Heart right ventricle (tissue), 16 donors: ENCODE measurements at regions not wholly inside any gene's neighbourhood (a gene's known extent, or its start where the extent isn't known, plus 50 kb on each side); places are given as distances from the start of the nearest gene placed in this dataset.

ENCODE experiments used
- ATAC-seq, 8 donors: fragments of 200-7000 bp; cut with Tn5 transposase; one replicate each; pipeline ENCODE4 v1.9.1; 2020; ENCODE audit warnings: mild to moderate bottlenecking in 8 of 8, moderate library complexity in 8 of 8, moderate number of reproducible peaks in 1 of 8
- DNase-seq, 2 donors: peaks; one replicate each; pipeline ENCODE4 v3.0.0-alpha.2; 2020
- H3K27ac ChIP-seq, 10 donors: fragments of 200-600 bp; sonication (generic) in 2 of 10; one replicate each; pipeline versions ENCODE4 v1.5.0 to v1.8.0; 2020 to 2022; ENCODE audit warnings: mild to moderate bottlenecking in 3 of 10
- H3K27me3 ChIP-seq, 7 donors: fragments of 200-600 bp; one replicate each; pipeline ENCODE4 v1.8.0; 2021 to 2022; ENCODE audit warnings: mild to moderate bottlenecking in 2 of 7
- H3K36me3 ChIP-seq, 9 donors: fragments of 200-600 bp; sonication (generic) in 1 of 9; one replicate each; pipeline versions ENCODE4 v1.5.0 to v1.8.0; 2020 to 2022; ENCODE audit warnings: mild to moderate bottlenecking in 2 of 9
- H3K4me1 ChIP-seq, 9 donors: fragments of 200-600 bp; sonication (generic) in 1 of 9; one replicate each; pipeline versions ENCODE4 v1.5.0 to v1.8.0; 2020 to 2022; ENCODE audit warnings: mild to moderate bottlenecking in 4 of 9
- H3K4me3 ChIP-seq, 10 donors: fragments of 200-600 bp; sonication (generic) in 2 of 10; one replicate each; pipeline versions ENCODE4 v1.5.0 to v1.8.0; 2020 to 2022; ENCODE audit warnings: mild to moderate bottlenecking in 7 of 10, moderate library complexity in 2 of 10
- H3K9me3 ChIP-seq, 11 donors: fragments of 200-600 bp in 10 of 11; sonication (generic) in 2 of 11; one replicate each; pipeline versions ENCODE4 v1.5.0 to v1.8.0; 2013 to 2022; ENCODE audit warnings: mild to moderate bottlenecking in 2 of 11, control low read depth in 1 of 11, moderate library complexity in 1 of 11
- CTCF ChIP-seq, 9 donors: fragments of 200-600 bp; sonication (generic) in 2 of 9; IDR thresholded peaks; one replicate each; pipeline versions ENCODE4 v1.5.0 to v1.8.0; 2021 to 2022; ENCODE audit warnings: antibody characterized with exemption in 9 of 9, mild to moderate bottlenecking in 5 of 9, moderate library complexity in 1 of 9
- WGBS, 2 donors: extraction: QIAGEN DNeasy Blood & Tissue Kit; methylation state at CpG; one replicate each; pipeline ENCODE4 v1.1.7; 2013; ENCODE audit warnings: inconsistent platforms in 1 of 2; 5-methylcytosine and 5-hydroxymethylcytosine counted together
- intact Hi-C, 10 donors: fragments of 100-400 bp; cut with DNase I; formaldehyde crosslinking; loops; one replicate each; pipeline versions ENCODE4 v1.11.1 to v1.14.2; 2022
- donor health status: Arrhythmogenic right ventricular cardiomyopathy.
- donor health status: ischemic (EF 13 %, LVEDD 7.1; RV severe dilation, severe dysfunction).
- donor health status: healthy with polysubstance abuse.
- donor health status: DM: no; HTN: yes; CAD: no.
- donor health status: DM: no; HTN: no; CAD: no.
- donor health status: ischemic (EF 25% LVEDD 6.9; RV normal size, moderate dysfunction).
- donor health status: ischemic (EF 25% LVEDD 5.7; RV mildly dilated, moderate dysfunction).
- donor health status: healthy.
- donor health status: DM: yes; HTN: yes; CAD: no.
- donor health status: Ischemic cardiomyopathy.
- donor health status: ischemic (EF 35%, LVEDD 5.7; RV mildly dilated, moderate dysfunction).
- donor health status: nonischemic (EF 11% LVEDD 7.7; RV severe dilation, severe dysfunction).
- donor health status: DM: yes; HTN: yes; CAD: no.
- donor health status: PGD.
- donor health status: ischemic (EF 29% LVEDD 5.4; RV normal size, mild dysfunction).
- donor health status: nonischemic (EF 23%, LVEDD 6.1; RV moderate dilation, normal function).

GRCh38 chr16:61581417-61582046 lies 454.7 kb downstream of the CDH8 start:
- WGBS, 2 donors = 89 to 90% methylated on average over 24 of the region's 24 CpGs
- Histone ChIP-seq H3K27me3 (no peaks in the 10 kb centered on the region), H3K4me1 (no peaks in the 10 kb centered on the region), H3K36me3 (no peaks in the 10 kb centered on the region), H3K9me3 (peaks cover 0 to 9% (median 0%) of the 10 kb centered on the region in 11 donors), H3K27ac (no peak overlapping the region), H3K4me3 (no peak overlapping the region)
- intact Hi-C loops = loop anchor here in 1 of 10 donors (5.0 kb wide), 1 partner anchor 1456 kb away; no protein-coding TSS in a partner anchor
- TF ChIP-seq CTCF (IDR thresholded peaks at IDR 0.05) = no peak
- no peak for DNase-seq
- ATAC-seq = no peak

DNA sequence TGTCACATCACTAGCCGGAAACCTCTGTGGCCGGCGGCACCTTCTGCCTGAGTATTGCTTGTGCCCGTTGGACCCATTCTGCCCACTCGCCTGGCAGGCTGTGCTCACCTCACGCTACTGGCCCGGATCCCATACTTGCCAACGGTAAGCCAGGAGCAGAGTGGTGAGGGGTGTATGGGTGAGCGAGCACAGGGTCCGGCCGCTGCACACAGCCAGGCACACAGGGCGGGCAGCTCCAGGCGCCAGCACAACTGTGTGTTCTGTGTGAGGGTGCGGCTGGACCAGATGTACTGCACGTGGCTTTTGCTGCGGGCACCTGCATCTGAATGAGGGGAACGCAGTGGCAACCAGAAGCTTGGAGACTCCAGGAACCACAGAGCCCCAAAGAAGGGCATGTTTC lies 455.7 kb downstream of the CDH8 start:
- 96% methylated on average over 17 of the region's 17 CpGs for WGBS, 2 donors
- DNase-seq = no peak
- intact Hi-C loops = loop anchor here in 1 of 10 donors (5.0 kb wide), 1 partner anchor 1457 kb away; no protein-coding TSS in a partner anchor

GRCh38 chr16:61579195-61579594 lies 457.0 kb downstream of the CDH8 start:
- no peak for ATAC-seq
- WGBS, 2 donors = 69 to 73% methylated on average over 2 of the region's 2 CpGs
- DNase-seq = no peak

More for the DNA sequence above, 455.7 kb downstream of the CDH8 start:
- TF ChIP-seq CTCF (IDR thresholded peaks at IDR 0.05) = no peak
- Histone ChIP-seq H3K4me3 (no peak overlapping the region), H3K9me3 (peaks cover 0 to 14% (median 0%) of the 10 kb centered on the region in 11 donors), H3K27me3 (no peaks in the 10 kb centered on the region), H3K4me1 (no peaks in the 10 kb centered on the region), H3K27ac (no peak overlapping the region), H3K36me3 (no peaks in the 10 kb centered on the region)
- ATAC-seq = no peak

DNA sequence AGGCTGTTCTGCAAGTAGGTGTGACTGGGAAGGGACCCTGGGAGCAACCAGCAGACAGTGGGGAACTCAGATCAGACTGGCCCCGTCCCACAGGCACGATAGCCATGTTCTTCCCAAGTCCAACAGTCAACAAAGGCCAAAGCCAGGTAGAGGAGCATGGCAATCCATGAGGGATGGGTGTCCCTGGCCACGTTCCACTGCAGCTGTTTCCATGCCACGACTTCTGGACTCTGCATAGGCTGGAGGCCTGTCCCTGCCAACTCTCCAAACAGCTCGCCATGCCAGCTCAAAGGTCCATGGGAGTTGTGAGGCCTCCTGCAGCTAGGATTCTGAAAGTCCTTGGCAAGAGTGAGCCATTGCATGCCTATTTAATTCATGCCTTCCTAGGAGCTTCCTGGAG lies 459.8 kb downstream of the CDH8 start:
- H3K4me1 ChIP-seq = no peaks in the 10 kb centered on the region
- no peaks in the 10 kb centered on the region for H3K36me3 ChIP-seq
- H3K27me3 ChIP-seq = no peaks in the 10 kb centered on the region
- TF ChIP-seq CTCF (IDR thresholded peaks at IDR 0.05) = no peak
- no peak for DNase-seq
- no peak overlapping the region for H3K4me3 ChIP-seq
- no peak for ATAC-seq
- intact Hi-C loops = no loop called here
- H3K9me3 ChIP-seq = peaks cover 0 to 16% (median 0%) of the 10 kb centered on the region in 11 donors
- no peak overlapping the region for H3K27ac ChIP-seq
- 75 to 76% methylated on average over 5 of the region's 5 CpGs for WGBS, 2 donors

More at GRCh38 chr16:61579195-61579594, 457.0 kb downstream of the CDH8 start:
- no peaks in the 10 kb centered on the region for H3K27me3 ChIP-seq
- no peak overlapping the region for H3K4me3 ChIP-seq
- no peak for TF ChIP-seq CTCF (IDR thresholded peaks at IDR 0.05)
- H3K36me3 ChIP-seq = no peaks in the 10 kb centered on the region
- no peak overlapping the region for H3K27ac ChIP-seq
- peaks cover 0 to 14% (median 0%) of the 10 kb centered on the region in 11 donors for H3K9me3 ChIP-seq
- H3K4me1 ChIP-seq = no peaks in the 10 kb centered on the region
- intact Hi-C loops = no loop called here
